CD4-positive, alpha-beta T cell treated with Interleukin-17A for 4 hours (primary cell): ENCODE measurements at regions not wholly inside any gene's neighbourhood (a gene's known extent, or its start where the extent isn't known, plus 50 kb on each side); places are given as distances from the start of the nearest gene placed in this dataset.

ENCODE experiments used
- DNase-seq: peaks from one replicate; pipeline ENCODE4 v3.0.0-alpha.2; 2020; ENCODE audit warnings: mixed read lengths

- peak; percentile 53 for DNase-seq
These were observed 168.7 kb upstream of the PPP1R2C start for GRCh38 chrX:42946544-42947194.

GRCh38 chrX:42948723-42949657 lies 171.0 kb upstream of the PPP1R2C start:
- DNase-seq, result peak; percentile 60

GRCh38 chrX:42951747-42952146 lies 173.8 kb upstream of the PPP1R2C start:
- no peak for DNase-seq

GRCh38 chrX:42952621-42953020 lies 174.7 kb upstream of the PPP1R2C start:
- no peak for DNase-seq

- DNase-seq, result no peak
These were observed 176.9 kb upstream of the PPP1R2C start for GRCh38 chrX:42954880-42955279.

GRCh38 chrX:42955349-42955748 lies 177.4 kb upstream of the PPP1R2C start:
- DNase-seq, result no peak

GRCh38 chrX:42967681-42968300 lies 189.8 kb upstream of the PPP1R2C start:
- DNase-seq, result no peak

- no peak for DNase-seq
These were observed 195.4 kb upstream of the PPP1R2C start for GRCh38 chrX:42973321-42973720.

GRCh38 chrX:42975906-42976305 lies 197.9 kb upstream of the PPP1R2C start:
- DNase-seq, result no peak

GRCh38 chrX:42976746-42977366 lies 198.9 kb upstream of the PPP1R2C start:
- no peak for DNase-seq

- no peak for DNase-seq
These were observed 200.9 kb upstream of the PPP1R2C start for GRCh38 chrX:42978655-42979379.

GRCh38 chrX:42988700-42989099 lies 210.7 kb upstream of the PPP1R2C start:
- no peak for DNase-seq

- no peak for DNase-seq
These were observed 214.4 kb upstream of the PPP1R2C start for GRCh38 chrX:42992199-42992943.

GRCh38 chrX:42996861-42997260 lies 218.9 kb upstream of the PPP1R2C start:
- DNase-seq, result no peak

- DNase-seq, result no peak
These were observed 222.2 kb upstream of the PPP1R2C start for GRCh38 chrX:43000121-43000520.

- no peak for DNase-seq
These were observed 224.7 kb upstream of the PPP1R2C start for GRCh38 chrX:43002526-43003203.

GRCh38 chrX:43003204-43003565 lies 225.2 kb upstream of the PPP1R2C start:
- DNase-seq, result no peak

- no peak for DNase-seq
These were observed 226.0 kb upstream of the PPP1R2C start for GRCh38 chrX:43003939-43004338.

- DNase-seq, result no peak
These were observed 227.6 kb upstream of the PPP1R2C start for GRCh38 chrX:43005561-43005960.

- no peak for DNase-seq
These were observed 230.4 kb upstream of the PPP1R2C start for GRCh38 chrX:43008356-43008755.

- DNase-seq, result no peak
These were observed 238.1 kb upstream of the PPP1R2C start for GRCh38 chrX:43016021-43016420.
